ENCODE measurements at regions not wholly inside any gene's neighbourhood (a gene's known extent, or its start where the extent isn't known, plus 50 kb on each side); places are given as distances from the start of the nearest gene placed in this dataset.

- in situ Hi-C loops (cut with MboI; ENCODE audit: low sequenced_read_pairs, unreplicated experiment): no loop called here
- DNase-seq (ENCODE audit: low spot score): no peak
- TF ChIP-seq CTCF (IDR thresholded peaks at IDR 0.05; ENCODE audit: borderline replicate concordance, control extremely low read depth, extremely low read depth, insufficient read depth, missing control alignments): no peak
Observed at GRCh38 chr2:78887446-78887845, 138.1 kb upstream of the REG3G start.

- no peak for DNase-seq (ENCODE audit: low spot score)
- TF ChIP-seq CTCF (IDR thresholded peaks at IDR 0.05; ENCODE audit: borderline replicate concordance, control extremely low read depth, extremely low read depth, insufficient read depth, missing control alignments): no peak
- in situ Hi-C loops (cut with MboI; ENCODE audit: low sequenced_read_pairs, unreplicated experiment): no loop called here
Observed at GRCh38 chr2:78890935-78891334, 134.6 kb upstream of the REG3G start.

- in situ Hi-C loops (cut with MboI; ENCODE audit: low sequenced_read_pairs, unreplicated experiment): no loop called here
- no peak for TF ChIP-seq CTCF (IDR thresholded peaks at IDR 0.05; ENCODE audit: borderline replicate concordance, control extremely low read depth, extremely low read depth, insufficient read depth, missing control alignments)
- no peak for DNase-seq (ENCODE audit: low spot score)
Observed at GRCh38 chr2:78892295-78892694, 133.2 kb upstream of the REG3G start.

GRCh38 chr2:78895022-78895421, 130.5 kb upstream of the REG3G start:
- no peak for DNase-seq (ENCODE audit: low spot score)
- in situ Hi-C loops (cut with MboI; ENCODE audit: low sequenced_read_pairs, unreplicated experiment): no loop called here
- no peak for TF ChIP-seq CTCF (IDR thresholded peaks at IDR 0.05; ENCODE audit: borderline replicate concordance, control extremely low read depth, extremely low read depth, insufficient read depth, missing control alignments)

GRCh38 chr2:78896536-78896935, 129.0 kb upstream of the REG3G start:
- no peak for DNase-seq (ENCODE audit: low spot score)
- no peak for TF ChIP-seq CTCF (IDR thresholded peaks at IDR 0.05; ENCODE audit: borderline replicate concordance, control extremely low read depth, extremely low read depth, insufficient read depth, missing control alignments)
- in situ Hi-C loops (cut with MboI; ENCODE audit: low sequenced_read_pairs, unreplicated experiment): no loop called here

GRCh38 chr2:78907089-78907488, 118.4 kb upstream of the REG3G start:
- in situ Hi-C loops (cut with MboI; ENCODE audit: low sequenced_read_pairs, unreplicated experiment): no loop called here
- no peak for TF ChIP-seq CTCF (IDR thresholded peaks at IDR 0.05; ENCODE audit: borderline replicate concordance, control extremely low read depth, extremely low read depth, insufficient read depth, missing control alignments)

GRCh38 chr2:78908973-78909372, 116.5 kb upstream of the REG3G start:
- in situ Hi-C loops (cut with MboI; ENCODE audit: low sequenced_read_pairs, unreplicated experiment): no loop called here
- no peak for TF ChIP-seq CTCF (IDR thresholded peaks at IDR 0.05; ENCODE audit: borderline replicate concordance, control extremely low read depth, extremely low read depth, insufficient read depth, missing control alignments)
- DNase-seq (ENCODE audit: low spot score): no peak

More at GRCh38 chr2:78907089-78907488, 118.4 kb upstream of the REG3G start:
- DNase-seq (ENCODE audit: low spot score): no peak

All from GM13976 (cell line).